ENCODE measurements at regions not wholly inside any gene's neighbourhood (a gene's known extent, or its start where the extent isn't known, plus 50 kb on each side); places are given as distances from the start of the nearest gene placed in this dataset.

GRCh38 chr13:84867246-84867645 lies 932.0 kb downstream of the SLITRK6 start:
- ChIA-PET RAD21 (ENCODE audit: low non-redundant PET in 1 of 2, low total read pairs in 2 of 2, uncharacterized antibody in 2 of 2, unreplicated experiment in 2 of 2) (no interaction called here), POLR2A (no interaction called here), CTCF (no interaction called here)
- no peaks in the 10 kb centered on the region; a peak in 1 of 4 replicates for H3K9me3 ChIP-seq (ENCODE audit: control insufficient read depth in 1 of 2, insufficient read depth in 1 of 2, low read depth in 1 of 2, low read length in 2 of 2)
- no peak overlapping the region for H3K27ac ChIP-seq (ENCODE audit: low read depth, low read length)
- no peaks in the 10 kb centered on the region for H3K9me2 ChIP-seq (ENCODE audit: insufficient read depth)
- H3K79me2 ChIP-seq (ENCODE audit: insufficient read depth, low read length): no peaks in the 10 kb centered on the region
- H3K36me3 ChIP-seq (ENCODE audit: control insufficient read depth in 1 of 2, insufficient read depth in 2 of 2, low read length in 2 of 2): no peaks in the 10 kb centered on the region
- DNase-seq (ENCODE audit: low read depth, low spot score) (no peak), ATAC-seq (no peak)
- H3K4me1 ChIP-seq (ENCODE audit: control insufficient read depth in 1 of 2, insufficient read depth in 2 of 2, low read length in 2 of 2): no peaks in the 10 kb centered on the region
- BruUV-seq (replicated peaks): no TSS peak
- no peaks in the 10 kb centered on the region for H3K27me3 ChIP-seq (ENCODE audit: insufficient read depth, low read length)
- no peak overlapping the region for H3K9ac ChIP-seq (ENCODE audit: low read length)
- no peaks in the 10 kb centered on the region for H4K20me1 ChIP-seq (ENCODE audit: insufficient read depth)
- intact Hi-C loops (cut with micrococcal nuclease): no loop called here
- H3K4me2 ChIP-seq (ENCODE audit: low read length): no peak overlapping the region
- peak overlapping the region; percentile 37 for H2AFZ ChIP-seq (ENCODE audit: low read depth, low read length, poor library complexity, severe bottlenecking)
- TF ChIP-seq CEBPB (IDR thresholded peaks at IDR 0.05; ENCODE audit: low read depth) (no peak), POLR2A (IDR thresholded peaks at IDR 0.05; ENCODE audit: borderline replicate concordance, extremely low read depth, insufficient read depth, insufficient read length) (no peak)
- H3K4me3 ChIP-seq (replicated peaks in 1 of 2; ENCODE audit: low read depth in 1 of 2, low read length in 2 of 2): no peak overlapping the region

GRCh38 chr13:84865783-84866221 lies 933.4 kb downstream of the SLITRK6 start:
- intact Hi-C loops (cut with micrococcal nuclease): no loop called here

GRCh38 chr13:84864341-84864740 lies 934.9 kb downstream of the SLITRK6 start:
- Histone ChIP-seq H3K9ac (ENCODE audit: low read length) (no peak overlapping the region), H3K9me3 (ENCODE audit: control insufficient read depth in 1 of 2, insufficient read depth in 1 of 2, low read depth in 1 of 2, low read length in 2 of 2) (no peaks in the 10 kb centered on the region), H3K4me2 (ENCODE audit: low read length) (no peak overlapping the region), H3K27ac (ENCODE audit: low read depth, low read length) (no peak overlapping the region), H2AFZ (ENCODE audit: low read depth, low read length, poor library complexity, severe bottlenecking) (no peak overlapping the region), H3K4me3 (replicated peaks in 1 of 2; ENCODE audit: low read depth in 1 of 2, low read length in 2 of 2) (no peak overlapping the region), H4K20me1 (ENCODE audit: insufficient read depth) (no peaks in the 10 kb centered on the region), H3K79me2 (ENCODE audit: insufficient read depth, low read length) (no peaks in the 10 kb centered on the region), H3K36me3 (ENCODE audit: control insufficient read depth in 1 of 2, insufficient read depth in 2 of 2, low read length in 2 of 2) (no peaks in the 10 kb centered on the region), H3K4me1 (ENCODE audit: control insufficient read depth in 1 of 2, insufficient read depth in 2 of 2, low read length in 2 of 2) (no peaks in the 10 kb centered on the region), H3K9me2 (ENCODE audit: insufficient read depth) (no peaks in the 10 kb centered on the region), H3K27me3 (ENCODE audit: insufficient read depth, low read length) (no peaks in the 10 kb centered on the region)
- RAD21 ChIA-PET (ENCODE audit: low non-redundant PET in 1 of 2, low total read pairs in 2 of 2, uncharacterized antibody in 2 of 2, unreplicated experiment in 2 of 2): no interaction called here
- no peak for ATAC-seq
- no TSS peak for BruUV-seq (replicated peaks)
- CTCF ChIA-PET: no interaction called here
- intact Hi-C loops (cut with micrococcal nuclease): no loop called here
- DNase-seq (ENCODE audit: low read depth, low spot score): no peak
- POLR2A ChIA-PET: no interaction called here
- TF ChIP-seq ZBTB33 (IDR thresholded peaks at IDR 0.05; ENCODE audit: extremely low read depth, insufficient replicate concordance, low read length): no peak
- TF ChIP-seq FOSL1 (IDR thresholded peaks at IDR 0.05; ENCODE audit: low read depth): no peak
- no peak for TF ChIP-seq ATF3 (IDR thresholded peaks at IDR 0.05)
- no peak for TF ChIP-seq REST (IDR thresholded peaks at IDR 0.05; ENCODE audit: low read depth)
- TF ChIP-seq CEBPB (IDR thresholded peaks at IDR 0.05; ENCODE audit: low read depth): no peak
- no peak for TF ChIP-seq ZNF274 (IDR thresholded peaks at IDR 0.05; ENCODE audit: low read depth, low read length)

More at GRCh38 chr13:84865783-84866221, 933.4 kb downstream of the SLITRK6 start:
- Histone ChIP-seq H3K4me2 (ENCODE audit: low read length) (no peak overlapping the region), H3K27ac (ENCODE audit: low read depth, low read length) (no peak overlapping the region), H3K9me3 (ENCODE audit: control insufficient read depth in 1 of 2, insufficient read depth in 1 of 2, low read depth in 1 of 2, low read length in 2 of 2) (no peaks in the 10 kb centered on the region; a peak in 1 of 4 replicates), H3K9me2 (ENCODE audit: insufficient read depth) (no peaks in the 10 kb centered on the region), H3K36me3 (ENCODE audit: control insufficient read depth in 1 of 2, insufficient read depth in 2 of 2, low read length in 2 of 2) (no peaks in the 10 kb centered on the region), H3K79me2 (ENCODE audit: insufficient read depth, low read length) (no peaks in the 10 kb centered on the region), H4K20me1 (ENCODE audit: insufficient read depth) (no peaks in the 10 kb centered on the region), H3K9ac (ENCODE audit: low read length) (no peak overlapping the region), H2AFZ (ENCODE audit: low read depth, low read length, poor library complexity, severe bottlenecking) (no peak overlapping the region), H3K27me3 (ENCODE audit: insufficient read depth, low read length) (no peaks in the 10 kb centered on the region), H3K4me1 (ENCODE audit: control insufficient read depth in 1 of 2, insufficient read depth in 2 of 2, low read length in 2 of 2) (no peaks in the 10 kb centered on the region), H3K4me3 (replicated peaks in 1 of 2; ENCODE audit: low read depth in 1 of 2, low read length in 2 of 2) (no peak overlapping the region)
- ChIA-PET CTCF (no interaction called here), POLR2A (no interaction called here), RAD21 (ENCODE audit: low non-redundant PET in 1 of 2, low total read pairs in 2 of 2, uncharacterized antibody in 2 of 2, unreplicated experiment in 2 of 2) (no interaction called here)
- no TSS peak for BruUV-seq (replicated peaks)
- no peak for TF ChIP-seq FOSL1 (IDR thresholded peaks at IDR 0.05; ENCODE audit: low read depth)
- ATAC-seq (no peak), DNase-seq (ENCODE audit: low read depth, low spot score) (no peak)

Measured in HCT116 (cell line).